NT2/D1 (cell line): ENCODE measurements at regions not wholly inside any gene's neighbourhood (a gene's known extent, or its start where the extent isn't known, plus 50 kb on each side); places are given as distances from the start of the nearest gene placed in this dataset.

ENCODE experiments used
- SUZ12 ChIP-seq: IDR thresholded peaks from 2 replicates; pipeline ENCODE4 v1.6.1; 2011; ENCODE audit not compliant: insufficient read length, insufficient read depth; ENCODE audit errors: extremely low read depth
- YY1 ChIP-seq: IDR thresholded peaks from 2 replicates; pipeline ENCODE4 v1.6.1; 2011; ENCODE audit not compliant: insufficient read length, insufficient read depth
- ZNF274 ChIP-seq: IDR thresholded peaks from 2 replicates; pipeline ENCODE4 v1.6.1; 2011; ENCODE audit warnings: mild to moderate bottlenecking, low read depth, low read length

DNA sequence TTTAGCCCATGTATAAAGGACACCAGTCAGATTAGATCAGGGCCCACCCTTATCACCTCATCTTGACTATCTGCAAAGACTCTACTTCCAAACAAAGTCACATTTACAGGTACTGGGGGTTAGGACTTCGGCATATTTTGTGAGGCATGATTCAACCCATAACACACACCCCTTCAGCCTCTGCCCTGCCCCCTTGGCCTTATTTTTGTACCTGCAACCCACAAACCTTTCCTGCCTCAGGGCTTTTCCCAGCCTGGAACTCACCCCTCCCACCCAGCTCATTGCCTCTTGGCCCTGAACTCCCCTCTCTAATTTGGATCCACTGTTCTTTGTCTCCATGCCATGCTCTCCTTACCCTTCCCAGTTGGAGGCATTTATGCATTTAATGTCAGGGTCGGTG, 1116.9 kb downstream of the TBC1D22A start:
- no peak for TF ChIP-seq YY1
- TF ChIP-seq ZNF274, result no peak
- TF ChIP-seq SUZ12, result no peak
